Erythroblast (primary cell): ENCODE measurements at regions not wholly inside any gene's neighbourhood (a gene's known extent, or its start where the extent isn't known, plus 50 kb on each side); places are given as distances from the start of the nearest gene placed in this dataset.

Source experiments
- GATA1 ChIP-seq: IDR thresholded peaks from 2 replicates; pipeline ENCODE4 v1.6.1; 2011; ENCODE audit warnings: low read depth, mild to moderate bottlenecking, control low read depth, low read length, moderate library complexity
- POLR2A ChIP-seq: IDR thresholded peaks from 2 replicates; pipeline ENCODE4 v1.6.1; 2011; ENCODE audit warnings: mild to moderate bottlenecking, low read length

DNA sequence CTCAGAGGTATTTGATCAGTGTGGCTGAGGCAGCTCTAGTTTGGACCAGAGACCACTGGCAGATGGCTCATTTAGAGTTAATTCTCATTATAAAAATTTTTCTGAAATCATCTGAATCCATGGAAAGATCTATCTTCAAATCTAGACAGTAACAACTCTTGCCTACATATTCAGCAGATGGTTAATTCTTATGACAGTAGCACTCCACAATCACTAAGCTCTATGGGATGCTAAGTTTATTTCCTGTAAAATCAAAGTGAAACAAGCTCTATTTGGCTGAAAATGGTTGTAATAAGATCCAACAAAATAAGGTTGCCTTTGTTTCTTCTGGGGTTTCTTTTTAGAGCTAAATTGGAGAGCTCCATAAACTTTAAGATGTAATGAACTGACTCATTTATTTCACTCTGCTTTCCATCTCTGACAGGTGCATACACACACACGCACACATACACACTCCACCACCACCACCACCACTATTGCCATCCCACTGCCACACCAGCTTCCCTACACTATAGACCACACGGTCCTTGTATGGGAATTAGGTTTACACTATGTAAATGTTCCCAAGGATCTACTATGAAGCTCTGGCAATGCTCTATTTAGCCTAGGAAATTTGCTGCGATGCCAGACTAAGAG is 293.1 kb downstream of the RPAP3 start:
- TF ChIP-seq GATA1 (no peak), POLR2A (no peak)
